SU-DHL-6 (cell line): ENCODE measurements at regions not wholly inside any gene's neighbourhood (a gene's known extent, or its start where the extent isn't known, plus 50 kb on each side); places are given as distances from the start of the nearest gene placed in this dataset.

Experiments used
- H2AFZ ChIP-seq: fragments of 200-600 bp; sonication (generic); 2 replicates; pipeline ENCODE4 v1.6.1; 2014; ENCODE audit warnings: low read depth, mild to moderate bottlenecking, moderate library complexity, mixed read lengths, antibody characterized with exemption, low read length; ENCODE audit not compliant: severe bottlenecking
- H3F3A ChIP-seq: fragments of 200-600 bp; shearing (Covaris generic); 2 replicates; pipeline ENCODE4 v1.6.0; 2016; ENCODE audit warnings: antibody characterized with exemption, mild to moderate bottlenecking; ENCODE audit not compliant: insufficient read depth
- H3K27ac ChIP-seq: fragments of 200-600 bp; sonication (generic); 2 replicates; pipeline ENCODE4 v1.5.1; 2016; ENCODE audit warnings: low read depth, mild to moderate bottlenecking, low read length, moderate library complexity, mixed read lengths
- H3K27me3 ChIP-seq: fragments of 200-600 bp; sonication (generic), shearing (Covaris generic); 2 replicates; pipeline ENCODE4 v1.6.0; 2014; ENCODE audit warnings: mild to moderate bottlenecking, low read length
- H3K36me3 ChIP-seq: fragments of 200-600 bp; sonication (generic); 2 replicates; pipeline ENCODE4 v1.6.1; 2014; ENCODE audit warnings: mild to moderate bottlenecking, low read length, mixed read lengths
- H3K4me2 ChIP-seq: fragments of 300-600, 200-600 bp; shearing (Covaris generic), sonication (generic); 2 replicates; pipeline ENCODE4 v1.6.0; 2014; ENCODE audit warnings: low read length, low read depth, mild to moderate bottlenecking; ENCODE audit not compliant: poor library complexity, severe bottlenecking
- H3K4me3 ChIP-seq: fragments of 200-600 bp; sonication (generic); 2 replicates; pipeline ENCODE4 v1.5.1; 2014; ENCODE audit warnings: antibody characterized with exemption, low read length, mild to moderate bottlenecking, mixed read lengths; ENCODE audit not compliant: insufficient read depth, poor library complexity, severe bottlenecking
- H3K79me2 ChIP-seq: fragments of 200-600 bp; sonication (generic); 2 replicates; pipeline ENCODE4 v1.6.1; 2014; ENCODE audit warnings: mild to moderate bottlenecking, low read length, moderate library complexity; ENCODE audit not compliant: insufficient read depth
- H3K9ac ChIP-seq: fragments of 200-600 bp; sonication (generic); 2 replicates; pipeline ENCODE4 v1.7.0; 2014; ENCODE audit warnings: mild to moderate bottlenecking, low read length
- H3K9me2 ChIP-seq: fragments of 200-600 bp; sonication (generic); replicated peaks from 2 replicates; pipeline ENCODE4 v1.6.1; 2014; ENCODE audit warnings: low read length; ENCODE audit not compliant: insufficient read depth
- H3K9me3 ChIP-seq: fragments of 200-600 bp; sonication (generic); 2 replicates; pipeline ENCODE4 v1.6.1; 2014; ENCODE audit warnings: low read length, mixed read lengths; ENCODE audit not compliant: insufficient read depth
- H4K20me1 ChIP-seq: fragments of 200-600 bp; sonication (generic); 2 replicates; pipeline ENCODE4 v1.6.1; 2014; ENCODE audit warnings: low read depth, mild to moderate bottlenecking, antibody characterized with exemption, low read length, moderate library complexity, mixed read lengths
- CTCF ChIP-seq: fragments of 200-600 bp; sonication (generic); IDR thresholded peaks from one replicate; pipeline ENCODE4 v1.5.1; 2017; ENCODE audit warnings: antibody characterized with exemption, mild to moderate bottlenecking, low read length, moderate library complexity; ENCODE audit not compliant: insufficient read depth, poor library complexity, severe bottlenecking
- EZH2phosphoT487 ChIP-seq: fragments of 200-600 bp; sonication (generic), shearing (Covaris generic); conservative IDR thresholded peaks from 2 replicates; pipeline ENCODE4 v1.6.1; 2018; ENCODE audit warnings: mild to moderate bottlenecking, antibody characterized with exemption, low read length, moderate library complexity, mixed read lengths

- Histone ChIP-seq H3K9ac (no peak overlapping the region), H3K4me3 (no peak overlapping the region), H3K9me2 (no peaks in the 10 kb centered on the region), H3K36me3 (no peaks in the 10 kb centered on the region), H3K9me3 (no peaks in the 10 kb centered on the region), H3K27ac (no peak overlapping the region), H3K4me2 (no peak overlapping the region), H4K20me1 (no peaks in the 10 kb centered on the region), H2AFZ (no peak overlapping the region), H3K27me3 (no peaks in the 10 kb centered on the region), H3F3A (no peaks in the 10 kb centered on the region), H3K79me2 (no peaks in the 10 kb centered on the region)
- TF ChIP-seq CTCF (no peak), EZH2phosphoT487 (no peak)
Measured at GRCh38 chr14:104447750-104448149, 131.8 kb upstream of the C14orf180 start.

GRCh38 chr14:104448321-104448720 lies 131.2 kb upstream of the C14orf180 start:
- Histone ChIP-seq H3K27ac (no peak overlapping the region), H2AFZ (no peak overlapping the region), H3K9me3 (no peaks in the 10 kb centered on the region), H3K36me3 (no peaks in the 10 kb centered on the region), H3K79me2 (no peaks in the 10 kb centered on the region), H3K27me3 (no peaks in the 10 kb centered on the region), H3F3A (no peaks in the 10 kb centered on the region), H4K20me1 (no peaks in the 10 kb centered on the region), H3K4me3 (no peak overlapping the region), H3K4me2 (no peak overlapping the region), H3K9me2 (no peaks in the 10 kb centered on the region), H3K9ac (no peak overlapping the region)
- TF ChIP-seq EZH2phosphoT487 (no peak), CTCF (no peak)

- H3K9ac ChIP-seq, result no peak overlapping the region
- TF ChIP-seq CTCF (no peak), EZH2phosphoT487 (no peak)
- H3K27ac ChIP-seq, result no peak overlapping the region
- H3K4me3 ChIP-seq, result no peak overlapping the region
- no peak overlapping the region for H2AFZ ChIP-seq
- H4K20me1 ChIP-seq, result no peaks in the 10 kb centered on the region
- no peak overlapping the region for H3K4me2 ChIP-seq
- no peaks in the 10 kb centered on the region for H3K79me2 ChIP-seq
- H3F3A ChIP-seq, result no peaks in the 10 kb centered on the region
- H3K9me3 ChIP-seq, result no peaks in the 10 kb centered on the region
- H3K9me2 ChIP-seq, result no peaks in the 10 kb centered on the region
- H3K36me3 ChIP-seq, result no peaks in the 10 kb centered on the region
- H3K27me3 ChIP-seq, result no peaks in the 10 kb centered on the region
Measured at GRCh38 chr14:104448721-104449120, 130.8 kb upstream of the C14orf180 start.

- H3K4me2 ChIP-seq, result no peak overlapping the region
- H2AFZ ChIP-seq, result no peak overlapping the region
- no peaks in the 10 kb centered on the region for H3F3A ChIP-seq
- no peaks in the 10 kb centered on the region for H4K20me1 ChIP-seq
- H3K9me2 ChIP-seq, result no peaks in the 10 kb centered on the region
- TF ChIP-seq EZH2phosphoT487 (no peak), CTCF (no peak)
- H3K36me3 ChIP-seq, result no peaks in the 10 kb centered on the region
- H3K4me3 ChIP-seq, result no peak overlapping the region
- no peaks in the 10 kb centered on the region for H3K27me3 ChIP-seq
- H3K9ac ChIP-seq, result no peak overlapping the region
- H3K27ac ChIP-seq, result no peak overlapping the region
- H3K79me2 ChIP-seq, result no peaks in the 10 kb centered on the region
- no peaks in the 10 kb centered on the region for H3K9me3 ChIP-seq
Measured at GRCh38 chr14:104450811-104451401, 128.7 kb upstream of the C14orf180 start.
